PC-9 (cell line): ENCODE measurements at regions not wholly inside any gene's neighbourhood (a gene's known extent, or its start where the extent isn't known, plus 50 kb on each side); places are given as distances from the start of the nearest gene placed in this dataset.

Source experiments
- BruUV-seq: library from RNA; stranded (reverse); fragments of 400-500 nt; replicated peaks from 2 replicates; lab custom pipeline; 2021; lab: Mats Ljungman, UMichigan
- CTCF ChIA-PET: fragments of 300-600 bp; sonication (Branson Sonifier 250); formaldehyde crosslinking; loops from one replicate; lab custom pipeline; 2022; ENCODE audit warnings: antibody characterized with exemption; lab: Charles Lee
- POLR2A ChIA-PET: fragments of 300-600 bp; sonication (Branson Sonifier 250); formaldehyde crosslinking; loops from one replicate; lab custom pipeline; 2022; ENCODE audit warnings: antibody characterized with exemption; ENCODE audit not compliant: unreplicated experiment; lab: Charles Lee
- DNase-seq, 2 experiments: peaks; one replicate each; pipeline versions ENCODE4 v3.0.0 to v3.0.0-alpha.2; 2015 to 2022; ENCODE audit warnings: mixed read lengths in 1 of 2
- H2AFZ ChIP-seq: fragments of 200-600 bp; sonication (generic); 2 replicates; pipeline ENCODE4 v1.8.1; 2017; ENCODE audit warnings: antibody characterized with exemption
- H3F3A ChIP-seq: fragments of 200-600 bp; sonication (generic); 2 replicates; pipeline ENCODE4 v1.8.1; 2017; ENCODE audit warnings: antibody characterized with exemption, mild to moderate bottlenecking, low read depth; ENCODE audit not compliant: insufficient read depth
- H3K27ac ChIP-seq: fragments of 200-600 bp; sonication (generic); 2 replicates; pipeline ENCODE4 v1.6.1; 2016; ENCODE audit warnings: mixed run types
- H3K27me3 ChIP-seq: fragments of 200-600 bp; sonication (generic); 2 replicates; pipeline ENCODE4 v1.6.1; 2016; ENCODE audit warnings: low read depth, mixed run types; ENCODE audit not compliant: insufficient read depth
- H3K36me3 ChIP-seq: fragments of 200-600 bp; sonication (generic); 2 replicates; pipeline ENCODE4 v1.6.1; 2016; ENCODE audit warnings: low read depth, mixed run types
- H3K4me1 ChIP-seq: fragments of 200-600 bp; sonication (generic); replicated peaks from 2 replicates; pipeline ENCODE4 v1.6.1; 2016; ENCODE audit warnings: mixed run types; ENCODE audit not compliant: insufficient read depth
- H3K4me2 ChIP-seq: fragments of 200-600 bp; sonication (generic); 2 replicates; pipeline ENCODE4 v1.6.1; 2017; ENCODE audit warnings: mixed run types
- H3K4me3 ChIP-seq: fragments of 200-600 bp; sonication (generic); 2 replicates; pipeline ENCODE4 v1.6.1; 2016; ENCODE audit warnings: mixed run types
- H3K79me2 ChIP-seq: fragments of 200-600 bp; sonication (generic); 2 replicates; pipeline ENCODE4 v1.6.1; 2017; ENCODE audit warnings: low read depth, mixed run types
- H3K9me2 ChIP-seq: fragments of 200-600 bp; sonication (generic); 2 replicates; pipeline ENCODE4 v1.8.1; 2017; ENCODE audit warnings: mild to moderate bottlenecking; ENCODE audit not compliant: insufficient read depth
- H3K9me3 ChIP-seq: fragments of 200-600 bp; sonication (generic); 2 replicates; pipeline ENCODE4 v1.8.1; 2016; ENCODE audit warnings: low read depth; ENCODE audit not compliant: insufficient read depth
- H4K20me1 ChIP-seq: fragments of 200-600 bp; sonication (generic); 2 replicates; pipeline ENCODE4 v1.8.1; 2017; ENCODE audit not compliant: insufficient read depth
- EZH2 ChIP-seq: fragments of 200-600 bp; sonication (generic); IDR thresholded peaks from 2 replicates; pipeline ENCODE4 v1.8.0; 2017; ENCODE audit warnings: antibody characterized with exemption, low read depth
- intact Hi-C: fragments of 100-400 bp; cut with micrococcal nuclease; formaldehyde crosslinking; loops from one replicate; pipeline ENCODE4 v1.10.0; 2022; ENCODE audit not compliant: unreplicated experiment
- TF ChIP-seq, protein P1 (sequence below): fragments of 200-600 bp; sonication (generic); conservative IDR thresholded peaks from 2 replicates; pipeline ENCODE4 v1.6.1; 2017; ENCODE audit warnings: mixed run types, antibody characterized with exemption, mild to moderate bottlenecking, moderate library complexity

DNA sequence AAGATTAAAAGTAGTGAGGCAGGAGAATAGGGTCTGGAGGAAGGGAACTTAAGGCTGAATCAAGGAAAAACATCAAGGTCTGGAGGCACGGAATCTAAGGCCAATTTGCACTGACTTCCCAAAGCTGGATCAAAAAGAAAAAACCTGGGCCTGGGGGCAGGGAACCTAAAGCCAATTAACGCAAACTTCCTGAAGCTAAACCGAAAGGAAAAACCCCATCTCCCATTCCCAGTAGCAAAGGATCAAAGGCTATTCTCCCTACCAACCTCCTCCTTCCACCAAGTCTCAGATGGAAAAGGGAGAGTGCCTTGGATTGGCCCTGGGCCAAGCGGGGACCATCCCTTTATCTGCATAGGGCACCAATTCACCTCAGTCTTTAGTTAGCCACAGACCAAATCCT lies 384.2 kb downstream of the GRIN2B start:
- ChIA-PET POLR2A (no interaction called here), CTCF (no interaction called here)
- Histone ChIP-seq H3K79me2 (no peaks in the 10 kb centered on the region), H3K36me3 (no peaks in the 10 kb centered on the region), H3K9me3 (no peaks in the 10 kb centered on the region; the same call in 1 of the 2 replicates), H3K4me3 (no peak overlapping the region), H3K9me2 (no peaks in the 10 kb centered on the region), H4K20me1 (no peaks in the 10 kb centered on the region), H2AFZ (no peak overlapping the region), H3K27me3 (no peaks in the 10 kb centered on the region), H3F3A (no peaks in the 10 kb centered on the region), H3K4me2 (no peak overlapping the region), H3K4me1 (no peaks in the 10 kb centered on the region), H3K27ac (no peak overlapping the region)
- no peak for DNase-seq
- no TSS peak for BruUV-seq
- intact Hi-C loops = no loop called here
- TF ChIP-seq EZH2 = no peak
- TF ChIP-seq, protein P1, sequence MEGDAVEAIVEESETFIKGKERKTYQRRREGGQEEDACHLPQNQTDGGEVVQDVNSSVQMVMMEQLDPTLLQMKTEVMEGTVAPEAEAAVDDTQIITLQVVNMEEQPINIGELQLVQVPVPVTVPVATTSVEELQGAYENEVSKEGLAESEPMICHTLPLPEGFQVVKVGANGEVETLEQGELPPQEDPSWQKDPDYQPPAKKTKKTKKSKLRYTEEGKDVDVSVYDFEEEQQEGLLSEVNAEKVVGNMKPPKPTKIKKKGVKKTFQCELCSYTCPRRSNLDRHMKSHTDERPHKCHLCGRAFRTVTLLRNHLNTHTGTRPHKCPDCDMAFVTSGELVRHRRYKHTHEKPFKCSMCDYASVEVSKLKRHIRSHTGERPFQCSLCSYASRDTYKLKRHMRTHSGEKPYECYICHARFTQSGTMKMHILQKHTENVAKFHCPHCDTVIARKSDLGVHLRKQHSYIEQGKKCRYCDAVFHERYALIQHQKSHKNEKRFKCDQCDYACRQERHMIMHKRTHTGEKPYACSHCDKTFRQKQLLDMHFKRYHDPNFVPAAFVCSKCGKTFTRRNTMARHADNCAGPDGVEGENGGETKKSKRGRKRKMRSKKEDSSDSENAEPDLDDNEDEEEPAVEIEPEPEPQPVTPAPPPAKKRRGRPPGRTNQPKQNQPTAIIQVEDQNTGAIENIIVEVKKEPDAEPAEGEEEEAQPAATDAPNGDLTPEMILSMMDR = no peak

DNA sequence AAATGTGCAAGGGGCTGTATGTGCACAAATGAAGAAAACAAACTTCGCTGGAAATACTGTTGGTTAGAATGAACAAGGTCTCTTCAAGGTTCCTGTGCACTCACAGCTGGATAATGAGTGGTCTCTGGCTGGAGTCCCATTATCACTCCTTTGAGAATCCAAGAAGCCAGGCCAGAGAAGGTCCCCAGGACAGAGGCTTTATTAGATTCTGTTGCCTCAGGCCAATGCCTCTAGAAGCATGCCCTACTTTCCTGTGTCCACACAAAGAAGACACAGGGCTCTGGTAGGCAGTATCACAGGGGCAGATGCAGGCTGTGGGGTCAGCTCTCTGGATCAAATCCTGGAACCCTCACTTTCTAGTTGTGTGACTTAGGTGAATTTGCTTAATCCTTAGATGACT lies 384.7 kb downstream of the GRIN2B start:
- H3F3A ChIP-seq = no peaks in the 10 kb centered on the region
- no peaks in the 10 kb centered on the region for H3K79me2 ChIP-seq
- H3K9me2 ChIP-seq = no peaks in the 10 kb centered on the region
- BruUV-seq = no TSS peak
- H2AFZ ChIP-seq = no peak overlapping the region
- ChIA-PET CTCF (no interaction called here), POLR2A (interaction anchor here (0.6 kb wide), 1 partner anchor 13 kb away, joined by 3 read pairs; no protein-coding TSS in a partner anchor)
- no peaks in the 10 kb centered on the region for H3K36me3 ChIP-seq
- TF ChIP-seq EZH2 = no peak
- TF ChIP-seq, protein P1 = no peak
- no peak overlapping the region for H3K4me3 ChIP-seq
- no peak overlapping the region for H3K4me2 ChIP-seq
- H3K27ac ChIP-seq = no peak overlapping the region
- no peaks in the 10 kb centered on the region; the same call in 1 of the 2 replicates for H3K9me3 ChIP-seq
- intact Hi-C loops = no loop called here
- DNase-seq = no peak
- no peaks in the 10 kb centered on the region for H3K27me3 ChIP-seq
- 0 out of 2 replicates have a peak, but pooled peaks cover 3% of the 10 kb centered on the region for H3K4me1 ChIP-seq
- no peaks in the 10 kb centered on the region for H4K20me1 ChIP-seq

DNA sequence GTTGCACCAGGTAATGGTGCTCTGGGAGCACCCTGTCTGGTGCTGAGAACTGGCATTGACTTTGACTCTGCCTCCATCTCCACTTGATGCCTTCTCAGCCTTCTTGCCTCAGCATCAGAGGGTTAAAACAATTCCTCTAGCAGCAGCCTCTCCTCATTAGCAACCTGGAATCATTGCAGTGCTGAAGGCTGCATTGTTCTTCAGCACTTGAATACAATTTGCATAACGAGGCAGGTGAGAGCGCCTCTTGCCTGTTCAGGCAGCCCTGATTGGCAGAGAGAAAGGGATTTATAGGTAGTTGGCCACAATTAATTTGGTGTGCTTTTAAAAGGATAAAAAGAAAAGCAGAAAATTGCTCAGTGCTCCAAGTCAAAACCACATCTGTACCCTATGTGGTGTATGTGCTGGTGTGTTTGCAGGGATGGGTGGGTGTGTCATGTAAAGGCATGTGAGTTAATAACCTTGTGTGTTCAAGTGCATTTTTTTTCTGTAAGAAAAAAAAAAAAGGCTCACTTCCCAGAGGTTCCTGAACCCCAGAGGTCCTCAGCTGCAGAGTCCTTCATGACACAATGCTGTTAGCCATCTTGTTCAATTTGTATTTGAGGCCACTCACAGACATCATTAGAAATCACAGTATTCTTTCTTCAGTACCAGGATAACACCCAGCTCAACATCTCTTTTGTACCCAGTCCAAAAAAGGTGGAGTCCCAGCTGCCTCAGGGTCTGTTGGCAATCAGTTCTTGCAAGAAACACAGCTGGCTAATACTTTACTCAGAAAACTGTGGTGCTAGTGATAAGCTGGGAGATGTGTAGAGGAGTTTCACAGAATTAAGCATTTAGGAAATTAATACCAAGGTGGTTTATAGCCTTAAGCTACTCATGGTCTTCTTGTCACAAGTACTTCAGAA lies 385.6 kb downstream of the GRIN2B start:
- H3K9me3 ChIP-seq = no peaks in the 10 kb centered on the region; the same call in 1 of the 2 replicates
- ChIA-PET CTCF (no interaction called here), POLR2A (interaction anchor here (0.6 kb wide), 1 partner anchor 14 kb away, joined by 3 read pairs; no protein-coding TSS in a partner anchor)
- H3K4me2 ChIP-seq = no peak overlapping the region
- no peaks in the 10 kb centered on the region for H4K20me1 ChIP-seq
- intact Hi-C loops = no loop called here
- no peak overlapping the region for H3K4me3 ChIP-seq
- no peak for TF ChIP-seq EZH2
- TF ChIP-seq, protein P1 = no peak
- H3F3A ChIP-seq = no peaks in the 10 kb centered on the region
- H3K27ac ChIP-seq = no peak overlapping the region
- H3K9me2 ChIP-seq = no peaks in the 10 kb centered on the region
- no peak overlapping the region for H2AFZ ChIP-seq
- H3K27me3 ChIP-seq = no peaks in the 10 kb centered on the region
- 0 out of 2 replicates have a peak, but pooled peaks cover 8% of the 10 kb centered on the region for H3K4me1 ChIP-seq
- H3K79me2 ChIP-seq = no peaks in the 10 kb centered on the region
- DNase-seq = no peak
- BruUV-seq = no TSS peak
- no peaks in the 10 kb centered on the region for H3K36me3 ChIP-seq
